ENCODE measurements at regions not wholly inside any gene's neighbourhood (a gene's known extent, or its start where the extent isn't known, plus 50 kb on each side); places are given as distances from the start of the nearest gene placed in this dataset.

DNA sequence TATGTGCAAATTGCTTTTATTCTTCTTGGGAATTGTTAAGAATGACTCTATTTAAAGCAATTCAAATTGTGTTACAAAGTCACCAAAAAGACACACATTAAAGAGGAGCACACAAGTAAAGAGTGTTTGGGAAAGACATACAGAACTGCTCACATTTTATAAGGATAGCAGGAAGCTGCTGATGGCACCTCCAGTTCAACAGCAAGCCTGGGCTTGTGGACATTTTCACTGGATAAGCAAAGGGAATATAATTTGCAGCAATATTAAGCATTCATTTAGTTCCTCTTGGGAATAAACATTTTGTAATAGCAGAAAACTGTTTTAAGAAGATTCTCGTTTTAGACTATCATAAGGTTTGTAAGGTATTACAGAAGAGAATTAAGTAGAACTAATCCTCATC lies 1271.9 kb downstream of the ZPLD1 start:
- TF ChIP-seq RBBP5 (IDR thresholded peaks at IDR 0.05; ENCODE audit: borderline replicate concordance, low read depth, low read length), result no peak
- H2BK12ac ChIP-seq (ENCODE audit: low read depth, low read length), result no peak overlapping the region
- H3K27ac ChIP-seq (ENCODE audit: low read depth, low read length), result no peak overlapping the region
- no peak overlapping the region for H4K8ac ChIP-seq (ENCODE audit: extremely low read depth, insufficient read depth, low read length)
- H2AFZ ChIP-seq (ENCODE audit: low read length), result no peak overlapping the region
- POLR2A ChIA-PET (ENCODE audit: partially characterized antibody), result no interaction called here
- no peak overlapping the region for H3K23ac ChIP-seq (ENCODE audit: insufficient read length)
- 81% methylated on average over 1 of the region's 1 CpG; no CpG with 5 or more reads in 1 of the 2 experiments for WGBS, 2 experiments (ENCODE audit: extremely low coverage in 1 of 2, insufficient coverage in 1 of 2, insufficient read length in 1 of 2, insufficient replicate concordance in 2 of 2, low coverage in 1 of 2, low lambda C conversion rate in 2 of 2, missing lambda C conversion rate in 1 of 2)
- H4K20me1 ChIP-seq (replicated peaks in 1 of 2; ENCODE audit: control insufficient read depth in 1 of 2, insufficient read depth in 2 of 2, low read length in 2 of 2), result no peaks in the 10 kb centered on the region
- H2BK5ac ChIP-seq (ENCODE audit: low read depth, low read length), result no peak overlapping the region
- no peak overlapping the region for H3K9ac ChIP-seq (replicated peaks in 1 of 4; ENCODE audit: extremely low read depth in 1 of 4, low read depth in 3 of 4, low read length in 3 of 4)
- H3K36me3 ChIP-seq (ENCODE audit: control insufficient read depth in 2 of 4, insufficient read depth in 4 of 4, low read length in 3 of 4), result no peaks in the 10 kb centered on the region
- H2AK5ac ChIP-seq (ENCODE audit: low read depth, low read length), result no peak overlapping the region
- no peaks in the 10 kb centered on the region for H3K79me2 ChIP-seq (ENCODE audit: control insufficient read depth in 1 of 2, insufficient read depth in 2 of 2, low read length in 2 of 2)
- H3K4ac ChIP-seq (replicated peaks; ENCODE audit: insufficient read length, low read depth, low read length), result no peak overlapping the region
- H3K56ac ChIP-seq (replicated peaks; ENCODE audit: insufficient read length, low read depth, low read length), result no peak overlapping the region
- H3K23me2 ChIP-seq (ENCODE audit: low read depth, low read length), result no peaks in the 10 kb centered on the region
- no peak overlapping the region for H4K91ac ChIP-seq (replicated peaks; ENCODE audit: insufficient read length, low read length)
- H3K27me3 ChIP-seq (replicated peaks in 1 of 4; ENCODE audit: control insufficient read depth in 3 of 4, extremely low read depth in 1 of 4, insufficient read depth in 3 of 4, low read length in 3 of 4), result no peaks in the 10 kb centered on the region
- H3K9me3 ChIP-seq (ENCODE audit: insufficient read depth in 2 of 2, low read depth in 1 of 2, low read length in 1 of 2), result no peaks in the 10 kb centered on the region
- no peak overlapping the region for H3K4me2 ChIP-seq (ENCODE audit: insufficient read depth in 1 of 2, low read depth in 2 of 2, low read length in 2 of 2)
- no peaks in the 10 kb centered on the region for H3K4me1 ChIP-seq (replicated peaks in 1 of 4; ENCODE audit: control insufficient read depth in 3 of 4, insufficient read depth in 4 of 4, low read length in 3 of 4)
- FAIRE-seq (no peak), DNase-seq (ENCODE audit: low read depth in 1 of 2, low spot score in 2 of 2) (no peak)
- H4K5ac ChIP-seq (ENCODE audit: insufficient read length, low read depth, low read length), result no peak overlapping the region
- H3K4me3 ChIP-seq (ENCODE audit: extremely low read depth in 1 of 4, insufficient read depth in 2 of 4, low read depth in 3 of 4, low read length in 4 of 4), result no peak overlapping the region
- no peak overlapping the region for H2BK120ac ChIP-seq (replicated peaks; ENCODE audit: low read depth, low read length)
- H2BK20ac ChIP-seq (ENCODE audit: low read length), result no peak overlapping the region
- no peaks in the 10 kb centered on the region for H3K79me1 ChIP-seq (ENCODE audit: low read depth, low read length)
- H2BK15ac ChIP-seq (ENCODE audit: low read length), result no peak overlapping the region
- CTCF ChIA-PET (ENCODE audit: partially characterized antibody), result interaction anchor here (0.5 kb wide), 1 partner anchor 1435 kb away, joined by 3 read pairs; no protein-coding TSS in a partner anchor
- no peak overlapping the region for H3K18ac ChIP-seq (ENCODE audit: extremely low read depth, low read length)
- no peak overlapping the region for H3K14ac ChIP-seq (ENCODE audit: insufficient read length)
